ENCODE measurements at regions not wholly inside any gene's neighbourhood (a gene's known extent, or its start where the extent isn't known, plus 50 kb on each side); places are given as distances from the start of the nearest gene placed in this dataset.

- TF ChIP-seq CTCF (conservative IDR thresholded peaks at IDR 0.05; ENCODE audit: low read depth, low read length): no peak
- no peak for TF ChIP-seq EZH2 (IDR thresholded peaks at IDR 0.05; ENCODE audit: borderline replicate concordance, low read depth, low read length, poor library complexity, severe bottlenecking)
Measured at GRCh38 chr2:82339805-82340204, 2035.3 kb upstream of the LRRTM1 start.

Measured in A673 (cell line).